IMR-90 (cell line): ENCODE measurements at regions not wholly inside any gene's neighbourhood (a gene's known extent, or its start where the extent isn't known, plus 50 kb on each side); places are given as distances from the start of the nearest gene placed in this dataset.

Source experiments
- ATAC-seq: fragments of 200-7000 bp; cut with Tn5 transposase; 2 replicates; pipeline ENCODE4 v1.9.1; 2020; ENCODE audit warnings: low read depth, mild to moderate bottlenecking, moderate library complexity
- BruUV-seq: library from RNA; stranded (reverse); fragments of 400-500 nt; replicated peaks from 2 replicates; lab custom pipeline; 2021; lab: Mats Ljungman, UMichigan
- CTCF ChIA-PET: fragments of 300-600 bp; formaldehyde crosslinking; extraction: SDS; loops from one replicate; lab custom pipeline; 2021; ENCODE audit warnings: antibody characterized with exemption; lab: Yijun Ruan, JAX
- POLR2A ChIA-PET: fragments of 300-600 bp; sonication (Branson Sonifier 250); formaldehyde crosslinking; loops from one replicate; lab custom pipeline; 2022; ENCODE audit warnings: antibody characterized with exemption; ENCODE audit not compliant: unreplicated experiment; lab: Charles Lee
- DNase-seq: peaks from one replicate; pipeline ENCODE4 v3.0.0; 2013
- H2AFZ ChIP-seq: replicated peaks from 2 replicates; pipeline ENCODE3; 2013; ENCODE audit warnings: low read length, mild to moderate bottlenecking; ENCODE audit not compliant: poor library complexity
- H2AK5ac ChIP-seq: 2 replicates; pipeline ENCODE4 v1.6.1; 2013; ENCODE audit warnings: low read depth, low read length, inconsistent platforms
- H2AK9ac ChIP-seq: replicated peaks from 2 replicates; pipeline ENCODE3; 2013; ENCODE audit warnings: mild to moderate bottlenecking, low read depth, low read length, moderate library complexity; ENCODE audit not compliant: poor library complexity
- H2BK120ac ChIP-seq: 2 replicates; pipeline ENCODE4 v1.6.1; 2013; ENCODE audit warnings: low read depth, low read length, inconsistent platforms
- H2BK15ac ChIP-seq: 3 replicates; pipeline ENCODE4 v1.6.1; 2013; ENCODE audit warnings: low read depth, low read length, inconsistent platforms
- H2BK20ac ChIP-seq: 2 replicates; pipeline ENCODE4 v1.6.1; 2013; ENCODE audit warnings: low read depth, mild to moderate bottlenecking, inconsistent platforms, low read length, moderate library complexity
- H2BK5ac ChIP-seq: 2 replicates; pipeline ENCODE4 v1.6.1; 2013; ENCODE audit warnings: mild to moderate bottlenecking, low read depth, low read length, inconsistent platforms; ENCODE audit not compliant: poor library complexity, severe bottlenecking
- H3K14ac ChIP-seq: replicated peaks from 2 replicates; pipeline ENCODE4 v1.6.1; 2013; ENCODE audit warnings: low read depth, low read length, inconsistent platforms
- H3K18ac ChIP-seq: 2 replicates; pipeline ENCODE4 v1.6.1; 2013; ENCODE audit warnings: low read depth, low read length, control low read depth
- H3K23ac ChIP-seq: 2 replicates; pipeline ENCODE4 v1.6.1; 2013; ENCODE audit warnings: low read depth, low read length, inconsistent platforms
- H3K27ac ChIP-seq: 2 replicates; pipeline ENCODE4 v1.5.1; 2013; ENCODE audit warnings: mild to moderate bottlenecking, control low read depth, low read length; ENCODE audit not compliant: insufficient read depth
- H3K27me3 ChIP-seq: 2 replicates; pipeline ENCODE4 v1.6.1; 2013; ENCODE audit warnings: low read length; ENCODE audit not compliant: control insufficient read depth, insufficient read depth
- H3K36me3 ChIP-seq: 2 replicates; pipeline ENCODE4 v1.6.1; 2013; ENCODE audit warnings: low read length, mixed read lengths; ENCODE audit not compliant: control insufficient read depth, insufficient read depth
- H3K4ac ChIP-seq: 2 replicates; pipeline ENCODE4 v1.6.1; 2013; ENCODE audit warnings: low read depth, low read length, inconsistent platforms
- H3K4me1 ChIP-seq: 2 replicates; pipeline ENCODE4 v1.6.1; 2013; ENCODE audit warnings: low read length, mixed read lengths; ENCODE audit not compliant: control insufficient read depth, insufficient read depth
- H3K4me2 ChIP-seq: 2 replicates; pipeline ENCODE4 v1.6.1; 2013; ENCODE audit warnings: low read depth, mild to moderate bottlenecking, control low read depth, low read length, moderate library complexity
- H3K4me3 ChIP-seq: 2 replicates; pipeline ENCODE4 v1.5.1; 2013; ENCODE audit warnings: low read depth, mild to moderate bottlenecking, control low read depth, low read length, moderate library complexity; ENCODE audit not compliant: insufficient read depth
- H3K56ac ChIP-seq: 2 replicates; pipeline ENCODE4 v1.6.1; 2013; ENCODE audit warnings: low read length, inconsistent platforms; ENCODE audit not compliant: insufficient read depth; ENCODE audit errors: extremely low read depth
- H3K79me1 ChIP-seq, 2 experiments: 2 replicates each; pipeline ENCODE4 v1.6.1; 2013; ENCODE audit warnings: low read length in 2 of 2, inconsistent platforms in 1 of 2, low read depth in 1 of 2
- H3K9ac ChIP-seq: 2 replicates; pipeline ENCODE4 v1.6.1; 2013; ENCODE audit warnings: low read depth, low read length, control low read depth
- H3K9me1 ChIP-seq: 2 replicates; pipeline ENCODE4 v1.6.1; 2013; ENCODE audit warnings: low read length, inconsistent platforms; ENCODE audit not compliant: insufficient read depth
- H3K9me3 ChIP-seq: 2 replicates; pipeline ENCODE4 v1.6.1; 2013; ENCODE audit warnings: low read length; ENCODE audit not compliant: control insufficient read depth, insufficient read depth
- H4K20me1 ChIP-seq: 2 replicates; pipeline ENCODE4 v1.6.1; 2013; ENCODE audit warnings: low read length, inconsistent platforms; ENCODE audit not compliant: insufficient read depth
- H4K5ac ChIP-seq: 2 replicates; pipeline ENCODE4 v1.6.1; 2013; ENCODE audit warnings: mild to moderate bottlenecking, low read depth, low read length, control low read depth
- H4K8ac ChIP-seq, 2 experiments: 2 replicates each; pipeline ENCODE4 v1.6.1; 2013; ENCODE audit warnings: low read depth in 2 of 2, low read length in 2 of 2, control low read depth in 1 of 2, inconsistent platforms in 1 of 2
- H4K91ac ChIP-seq: 2 replicates; pipeline ENCODE4 v1.6.1; 2013; ENCODE audit warnings: low read depth, low read length, inconsistent platforms; ENCODE audit not compliant: insufficient read depth
- BHLHE40 ChIP-seq: fragments of 150-350 bp; IDR thresholded peaks from 2 replicates; pipeline ENCODE4 v1.6.1; 2016; ENCODE audit warnings: mild to moderate bottlenecking, low read depth, low read length
- CTCF ChIP-seq: conservative IDR thresholded peaks from 2 replicates; pipeline ENCODE4 v1.5.1; 2012; ENCODE audit warnings: mild to moderate bottlenecking, low read depth, low read length, improper control_type of control experiment
- FOS ChIP-seq: fragments of 150-350 bp; IDR thresholded peaks from 2 replicates; pipeline ENCODE4 v1.6.1; 2016; ENCODE audit warnings: low read depth, low read length
- MAFK ChIP-seq: IDR thresholded peaks from 2 replicates; pipeline ENCODE4 v1.6.1; 2012; ENCODE audit warnings: low read depth, low read length, improper control_type of control experiment
- MAZ ChIP-seq: IDR thresholded peaks from 2 replicates; pipeline ENCODE4 v1.6.1; 2012; ENCODE audit warnings: low read depth, mild to moderate bottlenecking, low read length, improper control_type of control experiment, moderate library complexity, borderline replicate concordance
- POLR2A ChIP-seq: IDR thresholded peaks from 2 replicates; pipeline ENCODE4 v1.6.1; 2012; ENCODE audit warnings: mild to moderate bottlenecking, low read depth, low read length
- RCOR1 ChIP-seq: IDR thresholded peaks from 2 replicates; pipeline ENCODE4 v1.6.1; 2012; ENCODE audit warnings: mild to moderate bottlenecking, low read length, improper control_type of control experiment; ENCODE audit not compliant: insufficient replicate concordance
- WGBS, 2 experiments: methylation state at CpG; one replicate each; pipeline versions ENCODE4 v1.1.5 to v1.1.7; 2013; ENCODE audit warnings: missing lambda C conversion rate in 2 of 2; ENCODE audit not compliant: insufficient read length in 1 of 2; ENCODE audit errors: extremely low coverage in 2 of 2; 5-methylcytosine and 5-hydroxymethylcytosine counted together
- dilution Hi-C: fragments of 300-500 bp; cut with HindIII; formaldehyde crosslinking; loops from one replicate; pipeline ENCODE4 v1.14.3; 2018; ENCODE audit warnings: low sequenced_read_pairs; ENCODE audit not compliant: unreplicated experiment
- in situ Hi-C: fragments of 300-500 bp; cut with MboI; formaldehyde crosslinking; loops from 3 replicates; pipeline ENCODE4 v1.14.3; 2019; ENCODE audit warnings: low sequenced_read_pairs, inconsistent platforms, mixed read lengths
- intact Hi-C: fragments of 100-400 bp; cut with micrococcal nuclease; formaldehyde crosslinking; loops from 2 replicates; pipeline ENCODE4 v1.10.0; 2022

DNA sequence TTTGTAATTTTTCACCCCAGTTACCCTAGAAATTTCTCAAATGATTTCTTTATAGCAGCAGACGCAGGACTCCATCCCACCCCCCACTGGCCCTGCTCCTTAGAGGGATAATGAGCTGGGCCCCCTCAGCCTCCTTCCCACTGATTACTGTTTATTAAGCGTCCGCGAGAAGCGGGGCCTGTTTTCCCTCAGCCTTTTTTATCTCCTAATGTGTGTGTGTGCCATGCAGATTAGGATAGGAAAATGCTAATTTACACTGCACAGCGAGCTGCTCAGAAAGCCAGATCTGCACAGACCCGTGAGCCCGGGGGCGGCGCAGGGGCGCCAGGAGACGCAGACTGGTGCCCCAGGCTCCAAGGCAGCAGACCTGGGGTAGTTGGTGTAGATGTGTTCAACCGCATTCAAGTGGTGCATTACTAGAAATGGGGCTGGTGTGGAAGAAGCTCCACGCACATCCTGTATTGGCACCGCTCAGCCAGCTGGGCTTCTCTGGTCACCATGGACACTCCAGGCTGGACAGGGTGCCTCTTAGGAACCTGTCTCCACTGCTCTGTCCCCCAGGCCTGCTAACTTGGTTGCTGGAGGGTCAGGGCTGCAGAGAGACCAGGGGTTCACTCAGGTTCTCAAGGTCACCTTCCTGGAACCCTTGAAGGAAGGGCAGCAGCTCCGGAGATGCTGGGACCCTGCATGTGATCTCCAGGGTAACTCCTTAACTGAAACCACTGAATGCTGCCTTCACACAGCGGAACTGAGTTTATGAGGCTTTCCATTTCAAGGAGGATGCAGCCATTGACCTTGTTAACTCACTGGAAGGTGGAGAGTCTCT is 256.3 kb downstream of the ERMARD start:
- CTCF ChIA-PET = no interaction called here
- dilution Hi-C loops = no loop called here

More for the DNA sequence above, 256.3 kb downstream of the ERMARD start:
- DNase-seq (no peak), ATAC-seq (no peak)
- Histone ChIP-seq H3K27me3 (no peaks in the 10 kb centered on the region), H3K4me3 (no peak overlapping the region), H3K4me1 (no peaks in the 10 kb centered on the region), H3K14ac (no peak overlapping the region), H4K91ac (no peak overlapping the region), H3K79me1 (no peaks in the 10 kb centered on the region), H2AK9ac (no peak overlapping the region), H3K23ac (no peak overlapping the region), H3K9me1 (no peaks in the 10 kb centered on the region), H3K36me3 (no peaks in the 10 kb centered on the region), H2AFZ (no peak overlapping the region), H3K18ac (no peak overlapping the region), H2BK5ac (no peak overlapping the region), H2BK20ac (no peak overlapping the region), H4K5ac (no peak overlapping the region), H2BK120ac (no peak overlapping the region), H3K9me3 (peaks cover 41% of the 10 kb centered on the region), H3K9ac (no peak overlapping the region), H3K4me2 (no peak overlapping the region), H4K20me1 (no peaks in the 10 kb centered on the region), H3K27ac (no peak overlapping the region), H4K8ac (no peak overlapping the region), H3K4ac (no peak overlapping the region), H2BK15ac (no peak overlapping the region), H3K56ac (no peak overlapping the region), H2AK5ac (no peak overlapping the region)
- BruUV-seq = no TSS peak
- in situ Hi-C loops (no loop called here), intact Hi-C loops (no loop called here)
- POLR2A ChIA-PET = interaction anchor here (1.0 kb wide), 1 partner anchor 9 kb away, joined by 3 read pairs; no protein-coding TSS in a partner anchor
- 20% methylated on average over 2 of the region's 17 CpGs; no CpG with 5 or more reads in 1 of the 2 experiments for WGBS, 2 experiments
- TF ChIP-seq RCOR1 (no peak), BHLHE40 (no peak), CTCF (no peak), POLR2A (no peak), MAZ (no peak), MAFK (no peak), FOS (no peak)
